Esophagus squamous epithelium (tissue), 4 donors: ENCODE measurements at regions not wholly inside any gene's neighbourhood (a gene's known extent, or its start where the extent isn't known, plus 50 kb on each side); places are given as distances from the start of the nearest gene placed in this dataset.

Experiments
- CTCF ChIP-seq, 6 experiments: fragments of 450-650 bp in 4 of 6; fragments of 200-600 bp in 2 of 6; sonication (generic) in 2 of 6; IDR thresholded peaks; one replicate each; pipeline ENCODE4 v1.5.1; 2016 to 2019; ENCODE audit warnings: antibody characterized with exemption in 6 of 6, mild to moderate bottlenecking in 4 of 6, moderate library complexity in 4 of 6
- POLR2A ChIP-seq, 4 donors: fragments of 450-650 bp; IDR thresholded peaks; one replicate each; pipeline ENCODE4 v1.6.1; 2017; ENCODE audit warnings: antibody characterized with exemption in 4 of 4, mild to moderate bottlenecking in 4 of 4, moderate library complexity in 3 of 4

GRCh38 chr6:77332915-77333623, 130.2 kb downstream of the HTR1B start:
- no peak for TF ChIP-seq CTCF (IDR thresholded peaks at IDR 0.05)
- TF ChIP-seq POLR2A (IDR thresholded peaks at IDR 0.05) = no peak
